Osteoblast (primary cell): ENCODE measurements at regions not wholly inside any gene's neighbourhood (a gene's known extent, or its start where the extent isn't known, plus 50 kb on each side); places are given as distances from the start of the nearest gene placed in this dataset.

Source experiments
- DNase-seq: peaks from one replicate; pipeline ENCODE4 v3.0.0; 2011; ENCODE audit warnings: low spot score, mixed read lengths; ENCODE audit not compliant: insufficient read length; ENCODE audit errors: missing footprints
- H2AFZ ChIP-seq: 2 replicates; pipeline ENCODE4 v1.6.0; 2011; ENCODE audit warnings: mild to moderate bottlenecking, low read length
- H3K27ac ChIP-seq: 2 replicates; pipeline ENCODE4 v1.5.1; 2011; ENCODE audit warnings: mild to moderate bottlenecking, low read depth, low read length, moderate library complexity
- H3K27me3 ChIP-seq: 2 replicates; pipeline ENCODE4 v1.6.0; 2012; ENCODE audit warnings: mild to moderate bottlenecking, control low read depth, inconsistent platforms, low read length, moderate library complexity; ENCODE audit not compliant: insufficient read depth
- H3K36me3 ChIP-seq: 2 replicates; pipeline ENCODE4 v1.5.1; 2011; ENCODE audit warnings: mild to moderate bottlenecking, low read length, control low read depth, moderate library complexity; ENCODE audit not compliant: insufficient read depth
- H3K4me1 ChIP-seq: 2 replicates; pipeline ENCODE4 v1.5.1; 2011; ENCODE audit warnings: mild to moderate bottlenecking, low read length, control low read depth, moderate library complexity; ENCODE audit not compliant: insufficient read depth
- H3K4me2 ChIP-seq: 2 replicates; pipeline ENCODE4 v1.6.0; 2011; ENCODE audit warnings: mild to moderate bottlenecking, low read length; ENCODE audit not compliant: insufficient read depth
- H3K4me3 ChIP-seq: fragments of 200-600 bp; sonication (generic); 3 replicates; pipeline ENCODE4 v1.5.1; 2012; ENCODE audit warnings: mild to moderate bottlenecking, low read length, inconsistent platforms; ENCODE audit not compliant: insufficient read depth
- H3K79me2 ChIP-seq: 2 replicates; pipeline ENCODE4 v1.6.0; 2012; ENCODE audit warnings: mild to moderate bottlenecking, low read length, control low read depth, inconsistent platforms; ENCODE audit not compliant: insufficient read depth
- H3K9me3 ChIP-seq: 2 replicates; pipeline ENCODE4 v1.5.1; 2011; ENCODE audit warnings: low read depth, low read length, control low read depth
- H4K20me1 ChIP-seq: 2 replicates; pipeline ENCODE4 v1.6.0; 2012; ENCODE audit warnings: mild to moderate bottlenecking, low read length, control low read depth; ENCODE audit not compliant: insufficient read depth
- CTCF ChIP-seq: IDR thresholded peaks from 2 replicates; pipeline ENCODE4 v1.5.1; 2011; ENCODE audit warnings: mild to moderate bottlenecking, low read depth, low read length, moderate library complexity; ENCODE audit errors: extremely low read depth

- Histone ChIP-seq H3K4me1 (peaks cover 88% of the 10 kb centered on the region), H4K20me1 (no peaks in the 10 kb centered on the region), H3K4me2 (no peak overlapping the region), H3K27ac (peak overlapping the region; percentile 99), H2AFZ (no peak overlapping the region), H3K79me2 (no peaks in the 10 kb centered on the region), H3K4me3 (no peak overlapping the region), H3K9me3 (no peaks in the 10 kb centered on the region), H3K36me3 (no peaks in the 10 kb centered on the region), H3K27me3 (no peaks in the 10 kb centered on the region)
- no peak for DNase-seq
- no peak for TF ChIP-seq CTCF
These were observed 87.1 kb downstream of the GPR88 start for GRCh38 chr1:100624886-100625610.

GRCh38 chr1:100626397-100626796 is 88.5 kb downstream of the GPR88 start:
- H3K36me3 ChIP-seq: no peaks in the 10 kb centered on the region
- no peaks in the 10 kb centered on the region for H3K79me2 ChIP-seq
- H3K27me3 ChIP-seq: no peaks in the 10 kb centered on the region
- H3K4me1 ChIP-seq: peaks cover 97% of the 10 kb centered on the region
- no peaks in the 10 kb centered on the region for H3K9me3 ChIP-seq
- H2AFZ ChIP-seq: no peak overlapping the region
- H3K27ac ChIP-seq: peak overlapping the region; percentile 99
- no peak for DNase-seq
- no peak overlapping the region for H3K4me3 ChIP-seq
- H3K4me2 ChIP-seq: peak overlapping the region; percentile 69
- H4K20me1 ChIP-seq: no peaks in the 10 kb centered on the region
- TF ChIP-seq CTCF: no peak

GRCh38 chr1:100627054-100627716 is 89.2 kb downstream of the GPR88 start:
- no peak for TF ChIP-seq CTCF
- H3K27me3 ChIP-seq: no peaks in the 10 kb centered on the region
- H3K79me2 ChIP-seq: no peaks in the 10 kb centered on the region
- H3K4me2 ChIP-seq: peak overlapping the region; percentile 69
- H3K36me3 ChIP-seq: no peaks in the 10 kb centered on the region
- peak overlapping the region; percentile 99 for H3K27ac ChIP-seq
- peaks cover 94% of the 10 kb centered on the region for H3K4me1 ChIP-seq
- DNase-seq: no peak
- H4K20me1 ChIP-seq: no peaks in the 10 kb centered on the region
- no peak overlapping the region for H2AFZ ChIP-seq
- peak overlapping the region; percentile 17 for H3K4me3 ChIP-seq
- no peaks in the 10 kb centered on the region for H3K9me3 ChIP-seq

GRCh38 chr1:100627936-100628335 is 90.0 kb downstream of the GPR88 start:
- H3K27ac ChIP-seq: peak overlapping the region; percentile 99
- H4K20me1 ChIP-seq: no peaks in the 10 kb centered on the region
- no peak for DNase-seq
- no peak for TF ChIP-seq CTCF
- no peaks in the 10 kb centered on the region for H3K36me3 ChIP-seq
- peaks cover 87% of the 10 kb centered on the region for H3K4me1 ChIP-seq
- no peaks in the 10 kb centered on the region for H3K27me3 ChIP-seq
- peak overlapping the region; percentile 29 for H3K4me2 ChIP-seq
- H3K4me3 ChIP-seq: no peak overlapping the region
- H2AFZ ChIP-seq: no peak overlapping the region
- H3K79me2 ChIP-seq: no peaks in the 10 kb centered on the region
- no peaks in the 10 kb centered on the region for H3K9me3 ChIP-seq
